GM13976 (cell line): ENCODE measurements at regions not wholly inside any gene's neighbourhood (a gene's known extent, or its start where the extent isn't known, plus 50 kb on each side); places are given as distances from the start of the nearest gene placed in this dataset.

Source experiments
- DNase-seq: peaks from one replicate; pipeline ENCODE4 v3.0.0; 2012; ENCODE audit warnings: low spot score
- in situ Hi-C: fragments of 300-500 bp; cut with MboI; formaldehyde crosslinking; loops from one replicate; pipeline ENCODE4 v1.12.0; 2022; ENCODE audit warnings: low sequenced_read_pairs, mixed read lengths, inconsistent platforms; ENCODE audit not compliant: unreplicated experiment
- TF ChIP-seq, protein P1 (sequence below): IDR thresholded peaks from 2 replicates; pipeline ENCODE4 v1.5.1; 2012; ENCODE audit warnings: borderline replicate concordance, mild to moderate bottlenecking; ENCODE audit not compliant: insufficient read depth; ENCODE audit errors: extremely low read depth, missing control alignments, control extremely low read depth

DNA sequence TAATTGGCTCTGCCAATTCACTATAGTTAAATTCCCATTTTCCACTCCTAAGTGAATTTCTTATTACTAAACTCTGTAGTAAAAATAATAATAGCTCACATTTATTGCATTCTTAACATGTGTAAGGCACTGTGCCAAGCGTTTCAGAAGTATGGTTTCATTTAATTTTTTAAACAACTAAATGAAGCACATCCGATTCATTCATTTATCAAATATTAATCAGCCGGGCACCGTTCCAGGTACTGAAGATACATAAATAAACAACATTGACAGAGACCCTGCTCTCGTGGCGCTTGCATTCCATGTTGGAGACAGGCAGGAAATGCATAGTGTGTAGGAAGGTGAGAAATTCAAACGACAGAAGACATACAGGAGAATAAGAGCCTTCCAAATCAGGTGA, 423.2 kb upstream of the JARID2 start:
- TF ChIP-seq, protein P1, sequence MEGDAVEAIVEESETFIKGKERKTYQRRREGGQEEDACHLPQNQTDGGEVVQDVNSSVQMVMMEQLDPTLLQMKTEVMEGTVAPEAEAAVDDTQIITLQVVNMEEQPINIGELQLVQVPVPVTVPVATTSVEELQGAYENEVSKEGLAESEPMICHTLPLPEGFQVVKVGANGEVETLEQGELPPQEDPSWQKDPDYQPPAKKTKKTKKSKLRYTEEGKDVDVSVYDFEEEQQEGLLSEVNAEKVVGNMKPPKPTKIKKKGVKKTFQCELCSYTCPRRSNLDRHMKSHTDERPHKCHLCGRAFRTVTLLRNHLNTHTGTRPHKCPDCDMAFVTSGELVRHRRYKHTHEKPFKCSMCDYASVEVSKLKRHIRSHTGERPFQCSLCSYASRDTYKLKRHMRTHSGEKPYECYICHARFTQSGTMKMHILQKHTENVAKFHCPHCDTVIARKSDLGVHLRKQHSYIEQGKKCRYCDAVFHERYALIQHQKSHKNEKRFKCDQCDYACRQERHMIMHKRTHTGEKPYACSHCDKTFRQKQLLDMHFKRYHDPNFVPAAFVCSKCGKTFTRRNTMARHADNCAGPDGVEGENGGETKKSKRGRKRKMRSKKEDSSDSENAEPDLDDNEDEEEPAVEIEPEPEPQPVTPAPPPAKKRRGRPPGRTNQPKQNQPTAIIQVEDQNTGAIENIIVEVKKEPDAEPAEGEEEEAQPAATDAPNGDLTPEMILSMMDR = no peak
- in situ Hi-C loops = no loop called here
- no peak for DNase-seq

DNA sequence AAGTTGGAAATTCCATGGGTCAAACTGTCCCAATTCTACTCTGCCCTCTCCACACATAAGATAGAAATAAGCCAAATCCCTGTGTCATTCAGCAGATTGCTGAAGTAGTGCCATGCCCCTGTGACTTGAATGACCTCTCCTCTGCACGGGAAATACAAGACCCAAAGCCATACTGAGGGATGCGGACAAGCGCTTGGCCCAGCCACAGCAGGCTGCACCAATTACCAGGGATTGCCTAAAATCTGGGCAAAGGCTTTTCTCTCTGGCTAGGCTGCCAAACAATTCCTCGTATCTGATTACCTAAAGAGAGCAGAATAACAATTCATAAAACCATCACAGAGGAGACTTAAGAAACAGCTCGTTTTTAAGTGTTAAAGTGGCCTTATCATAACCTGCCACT, 421.8 kb upstream of the JARID2 start:
- DNase-seq = no peak
- TF ChIP-seq, protein P1 = no peak
- in situ Hi-C loops = no loop called here

DNA sequence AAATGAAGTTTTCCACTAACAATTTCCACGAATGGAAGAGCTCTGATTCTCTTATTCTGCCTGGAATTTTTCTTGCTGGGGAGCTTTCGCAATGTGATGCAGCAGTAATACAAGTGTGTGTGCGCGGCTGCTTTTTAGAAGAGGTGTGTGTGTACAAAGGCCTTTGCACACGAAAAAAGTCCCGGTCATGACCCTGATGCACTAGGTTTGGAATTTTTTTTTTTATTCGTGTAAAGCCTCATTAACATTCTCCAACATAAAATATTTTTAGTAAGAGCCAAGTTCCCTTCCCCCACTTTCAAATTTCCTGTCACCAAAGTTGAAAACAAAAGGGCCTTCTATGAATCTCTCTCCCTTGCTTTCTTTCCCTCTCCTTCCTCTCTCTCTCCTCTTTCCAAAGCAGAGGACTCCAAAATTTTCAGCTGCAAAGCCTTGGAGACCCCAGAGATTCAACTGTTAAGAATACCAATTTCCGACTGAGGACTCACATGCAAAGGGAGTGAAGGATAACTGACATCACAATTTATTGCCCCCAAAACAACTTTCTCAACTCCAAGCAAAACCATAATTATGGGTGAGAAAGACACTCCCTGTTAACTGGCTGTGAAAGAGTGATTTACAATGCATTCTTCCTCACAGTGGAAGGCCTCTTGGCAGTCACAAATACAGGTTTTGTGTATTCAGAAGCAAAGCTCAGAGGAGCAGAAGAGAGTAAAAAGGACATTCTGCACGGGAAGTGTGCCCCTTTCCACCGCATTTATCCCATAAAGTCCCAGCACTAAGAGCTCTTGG, 421.2 kb upstream of the JARID2 start:
- no peak for DNase-seq
- in situ Hi-C loops = no loop called here
- TF ChIP-seq, protein P1 = no peak

DNA sequence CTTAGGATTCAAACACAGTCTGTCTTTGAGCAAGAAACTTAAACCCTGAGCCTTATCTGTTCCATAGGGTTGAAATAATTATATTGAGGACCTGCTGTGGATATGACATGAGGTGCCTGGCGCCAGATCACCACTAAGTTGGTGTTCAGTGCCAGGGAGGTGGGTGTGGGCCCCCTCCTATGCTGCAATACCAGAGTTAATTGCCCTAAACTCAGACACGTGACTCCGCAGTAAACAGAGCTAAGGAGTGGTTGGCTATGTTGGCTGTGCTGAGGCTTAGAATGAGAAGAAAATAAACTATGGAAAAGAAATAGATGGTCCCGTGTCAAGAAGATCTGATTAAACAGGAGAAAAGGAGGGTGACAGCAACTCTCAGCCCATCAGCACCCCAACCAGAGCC, 419.4 kb upstream of the JARID2 start:
- DNase-seq = no peak
- in situ Hi-C loops = no loop called here
- TF ChIP-seq, protein P1 = no peak

DNA sequence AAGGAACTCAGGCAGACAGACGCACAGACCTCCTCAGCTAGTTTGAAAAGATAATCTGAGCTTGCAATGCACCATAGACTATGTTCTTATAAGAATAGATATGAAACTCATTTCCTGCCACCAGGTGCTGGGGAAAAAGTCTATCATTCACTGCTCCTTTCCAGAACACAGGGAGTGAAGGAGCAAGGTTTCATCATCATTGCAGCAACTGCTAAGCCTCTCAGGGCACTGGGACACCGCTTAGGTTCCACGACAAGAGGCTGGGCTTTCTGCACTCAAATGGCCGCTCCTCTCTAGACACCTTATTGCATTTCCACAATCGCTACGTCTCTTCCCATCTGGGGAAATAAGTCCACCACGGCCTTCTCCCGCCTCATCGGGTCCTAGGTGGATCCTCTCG, 418.5 kb upstream of the JARID2 start:
- in situ Hi-C loops = no loop called here
- TF ChIP-seq, protein P1 = no peak
- DNase-seq = no peak

DNA sequence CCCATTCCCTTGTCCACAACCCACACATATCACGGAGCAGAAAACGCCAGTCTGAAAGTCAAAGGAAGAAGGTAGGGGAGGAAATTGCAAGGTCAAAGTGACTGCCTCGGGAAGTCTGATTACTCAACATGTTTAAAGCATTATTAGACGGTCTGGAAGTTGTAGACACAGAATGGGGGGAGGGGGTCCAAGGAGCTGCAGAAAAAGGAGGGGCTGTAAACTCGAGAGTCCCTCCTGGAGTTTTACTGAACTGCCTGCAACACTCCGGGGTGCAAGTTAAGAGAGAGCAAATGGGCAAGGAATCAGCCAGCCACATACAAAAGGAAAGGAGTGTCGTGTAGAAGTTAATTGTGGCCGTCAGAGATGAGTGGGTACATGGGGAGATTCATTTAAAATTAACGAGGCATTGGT, 417.7 kb upstream of the JARID2 start:
- TF ChIP-seq, protein P1 = no peak
- no peak for DNase-seq

More for the DNA sequence above, 417.7 kb upstream of the JARID2 start:
- in situ Hi-C loops = no loop called here
